ENCODE measurements at regions not wholly inside any gene's neighbourhood (a gene's known extent, or its start where the extent isn't known, plus 50 kb on each side); places are given as distances from the start of the nearest gene placed in this dataset.

GRCh38 chr16:9188721-9189120 is 97.3 kb downstream of the HAPSTR1 start:
- no peak for DNase-seq

GRCh38 chr16:9191274-9191850 is 99.9 kb downstream of the HAPSTR1 start:
- no peak for DNase-seq

GRCh38 chr16:9192746-9193145 is 101.3 kb downstream of the HAPSTR1 start:
- DNase-seq = no peak

- DNase-seq = no peak
Measured at GRCh38 chr16:9195287-9195686, 103.8 kb downstream of the HAPSTR1 start.

- no peak for DNase-seq
Measured at GRCh38 chr16:9197957-9198661, 106.7 kb downstream of the HAPSTR1 start.

- no peak for DNase-seq
Measured at GRCh38 chr16:9199311-9199710, 107.9 kb downstream of the HAPSTR1 start.

GRCh38 chr16:9199751-9200150 is 108.3 kb downstream of the HAPSTR1 start:
- DNase-seq = no peak

GRCh38 chr16:9203956-9204355 is 112.5 kb downstream of the HAPSTR1 start:
- DNase-seq = no peak

- DNase-seq = no peak
Measured at GRCh38 chr16:9205661-9206060, 114.2 kb downstream of the HAPSTR1 start.

GRCh38 chr16:9206156-9206555 is 114.7 kb downstream of the HAPSTR1 start:
- no peak for DNase-seq

- DNase-seq = no peak
Measured at GRCh38 chr16:9212621-9213020, 121.2 kb downstream of the HAPSTR1 start.

- no peak for DNase-seq
Measured at GRCh38 chr16:9219813-9220212, 128.4 kb downstream of the HAPSTR1 start.

GRCh38 chr16:9225527-9226316 is 134.3 kb downstream of the HAPSTR1 start:
- peak; percentile 11 to 13 for DNase-seq

- no peak for DNase-seq
Measured at GRCh38 chr16:9226924-9227323, 135.5 kb downstream of the HAPSTR1 start.

GRCh38 chr16:9231039-9231438 is 139.6 kb downstream of the HAPSTR1 start:
- DNase-seq = no peak

- no peak for DNase-seq
Measured at GRCh38 chr16:9232102-9232770, 140.8 kb downstream of the HAPSTR1 start.

GRCh38 chr16:9235867-9236266 is 144.4 kb downstream of the HAPSTR1 start:
- DNase-seq = no peak

- no peak for DNase-seq
Measured at GRCh38 chr16:9236319-9236718, 144.9 kb downstream of the HAPSTR1 start.

GRCh38 chr16:9238346-9238745 is 146.9 kb downstream of the HAPSTR1 start:
- DNase-seq = no peak

- DNase-seq = no peak
Measured at GRCh38 chr16:9241177-9241576, 149.7 kb downstream of the HAPSTR1 start.

GRCh38 chr16:9248162-9248561 is 156.7 kb downstream of the HAPSTR1 start:
- no peak for DNase-seq

GRCh38 chr16:9249534-9249933 is 158.1 kb downstream of the HAPSTR1 start:
- DNase-seq = no peak

- no peak for DNase-seq
Measured at GRCh38 chr16:9251026-9251425, 159.6 kb downstream of the HAPSTR1 start.

- no peak for DNase-seq
Measured at GRCh38 chr16:9254863-9255262, 163.4 kb downstream of the HAPSTR1 start.
